ENCODE measurements at regions not wholly inside any gene's neighbourhood (a gene's known extent, or its start where the extent isn't known, plus 50 kb on each side); places are given as distances from the start of the nearest gene placed in this dataset.

GRCh38 chr3:39601241-39601640 lies 133.8 kb downstream of the MOBP start:
- H3K4me3 Mint-ChIP-seq, result no peak overlapping the region
- ATAC-seq (ENCODE audit: low read depth), result no peak
- peaks cover 9% of the 10 kb centered on the region for H3K27me3 Mint-ChIP-seq
- no peak overlapping the region for H3K4me3 ChIP-seq (ENCODE audit: control extremely low read depth in 1 of 5, extremely low read depth in 1 of 5, insufficient read depth in 1 of 5, low read depth in 2 of 5, low read length in 4 of 5)
- H3K36me3 ChIP-seq (replicated peaks in 1 of 2; ENCODE audit: control extremely low read depth in 1 of 2, control insufficient read depth in 1 of 2, extremely low read depth in 1 of 2, insufficient read depth in 2 of 2, low read length in 1 of 2), result no peaks in the 10 kb centered on the region
- H3K79me2 ChIP-seq (ENCODE audit: control insufficient read depth, insufficient read depth, low read length), result no peaks in the 10 kb centered on the region
- no peaks in the 10 kb centered on the region for H3K4me1 Mint-ChIP-seq
- no peaks in the 10 kb centered on the region for H3K4me1 ChIP-seq (ENCODE audit: control insufficient read depth in 2 of 2, insufficient read depth in 2 of 2, low read length in 2 of 2)
- POLR2A ChIA-PET, result no interaction called here
- CTCF ChIA-PET, result no interaction called here
- no peaks in the 10 kb centered on the region for H4K20me1 ChIP-seq (ENCODE audit: control insufficient read depth, insufficient read depth, low read length, poor library complexity, severe bottlenecking)
- intact Hi-C loops (cut with micrococcal nuclease), result no loop called here
- WGBS (ENCODE audit: insufficient coverage), result no CpG with 5 or more reads among the region's 2 CpGs
- H3K9ac ChIP-seq (ENCODE audit: low read length), result no peak overlapping the region
- no peak overlapping the region for H3K4me2 ChIP-seq (replicated peaks; ENCODE audit: low read depth, low read length, poor library complexity, severe bottlenecking)
- no peaks in the 10 kb centered on the region for H3K27me3 ChIP-seq (replicated peaks in 1 of 4; ENCODE audit: control extremely low read depth in 1 of 4, control insufficient read depth in 3 of 4, insufficient read depth in 4 of 4, low read length in 3 of 4)
- no peak overlapping the region for H3K27ac ChIP-seq (ENCODE audit: low read length in 2 of 2)
- no peak overlapping the region for H3K27ac Mint-ChIP-seq
- H3K9me3 Mint-ChIP-seq (ENCODE audit: insufficient read depth), result no peaks in the 10 kb centered on the region
- no peak for TF ChIP-seq CTCF (IDR thresholded peaks at IDR 0.05)
- TF ChIP-seq EZH2 (IDR thresholded peaks at IDR 0.05; ENCODE audit: borderline replicate concordance, insufficient read depth, low read depth, low read length, poor library complexity, severe bottlenecking), result no peak
- H2AFZ ChIP-seq (ENCODE audit: insufficient read depth, low read depth, low read length, poor library complexity, severe bottlenecking), result no peak overlapping the region
- DNase-seq, result no peak
- no peaks in the 10 kb centered on the region for H3K9me3 ChIP-seq (ENCODE audit: control extremely low read depth in 1 of 3, control insufficient read depth in 2 of 3, insufficient read depth in 1 of 3, low read length in 2 of 3)

- Histone ChIP-seq H3K36me3 (replicated peaks in 1 of 2; ENCODE audit: control extremely low read depth in 1 of 2, control insufficient read depth in 1 of 2, extremely low read depth in 1 of 2, insufficient read depth in 2 of 2, low read length in 1 of 2) (no peaks in the 10 kb centered on the region), H3K79me2 (ENCODE audit: control insufficient read depth, insufficient read depth, low read length) (no peaks in the 10 kb centered on the region), H3K27me3 (replicated peaks in 1 of 4; ENCODE audit: control extremely low read depth in 1 of 4, control insufficient read depth in 3 of 4, insufficient read depth in 4 of 4, low read length in 3 of 4) (no peaks in the 10 kb centered on the region), H3K27ac (ENCODE audit: low read length in 2 of 2) (no peak overlapping the region), H4K20me1 (ENCODE audit: control insufficient read depth, insufficient read depth, low read length, poor library complexity, severe bottlenecking) (no peaks in the 10 kb centered on the region), H3K4me3 (ENCODE audit: control extremely low read depth in 1 of 5, extremely low read depth in 1 of 5, insufficient read depth in 1 of 5, low read depth in 2 of 5, low read length in 4 of 5) (no peak overlapping the region), H2AFZ (ENCODE audit: insufficient read depth, low read depth, low read length, poor library complexity, severe bottlenecking) (no peak overlapping the region), H3K9me3 (ENCODE audit: control extremely low read depth in 1 of 3, control insufficient read depth in 2 of 3, insufficient read depth in 1 of 3, low read length in 2 of 3) (peaks cover 0 to 8% (median 0%) of the 10 kb centered on the region in 3 donors), H3K4me1 (ENCODE audit: control insufficient read depth in 2 of 2, insufficient read depth in 2 of 2, low read length in 2 of 2) (no peaks in the 10 kb centered on the region), H3K4me2 (replicated peaks; ENCODE audit: low read depth, low read length, poor library complexity, severe bottlenecking) (no peak overlapping the region), H3K9ac (ENCODE audit: low read length) (no peak overlapping the region)
- TF ChIP-seq EZH2 (IDR thresholded peaks at IDR 0.05; ENCODE audit: borderline replicate concordance, insufficient read depth, low read depth, low read length, poor library complexity, severe bottlenecking) (no peak), CTCF (IDR thresholded peaks at IDR 0.05) (no peak)
- ChIA-PET CTCF (no interaction called here), POLR2A (no interaction called here)
- DNase-seq (no peak), ATAC-seq (ENCODE audit: low read depth) (no peak)
- Mint-ChIP-seq H3K4me1 (no peaks in the 10 kb centered on the region), H3K4me3 (no peak overlapping the region), H3K27me3 (peaks cover 24% of the 10 kb centered on the region), H3K9me3 (ENCODE audit: insufficient read depth) (no peaks in the 10 kb centered on the region), H3K27ac (no peak overlapping the region)
- intact Hi-C loops (cut with micrococcal nuclease), result no loop called here
- 89% methylated on average over 1 of the region's 1 CpG for WGBS (ENCODE audit: insufficient coverage)
These were observed 138.4 kb downstream of the MOBP start for GRCh38 chr3:39605837-39606236.
